NCI-H187 treated with DMSO at 0.1 percent for 48 hours (cell line): ENCODE measurements at regions not wholly inside any gene's neighbourhood (a gene's known extent, or its start where the extent isn't known, plus 50 kb on each side); places are given as distances from the start of the nearest gene placed in this dataset.
"Not testable (repeated sequence)": the region's sequence is repeated elsewhere in the genome, so short reads cannot be mapped to it uniquely, and the experiment has no call there.

Experiments
- DNase-seq: peaks from one replicate; lab custom pipeline; 2025; lab: John Stamatoyannopoulos, UW

- DNase-seq: no peak
These were observed 74.6 kb downstream of the FEM1C start for GRCh38 chr5:115469904-115470516.

GRCh38 chr5:115467628-115468027, 76.9 kb downstream of the FEM1C start:
- no peak for DNase-seq

GRCh38 chr5:115465431-115465830, 79.1 kb downstream of the FEM1C start:
- no peak for DNase-seq

GRCh38 chr5:115463983-115464382, 80.6 kb downstream of the FEM1C start:
- DNase-seq: no peak

- no peak for DNase-seq
These were observed 82.9 kb downstream of the FEM1C start for GRCh38 chr5:115461506-115462290.

GRCh38 chr5:115461093-115461492, 83.5 kb downstream of the FEM1C start:
- no peak for DNase-seq

- DNase-seq: no peak
These were observed 84.1 kb downstream of the FEM1C start for GRCh38 chr5:115460472-115460871.

- DNase-seq: no peak
These were observed 84.7 kb downstream of the FEM1C start for GRCh38 chr5:115459855-115460341.

- DNase-seq: no peak
These were observed 86.2 kb downstream of the FEM1C start for GRCh38 chr5:115458416-115458815.

GRCh38 chr5:115458003-115458409, 86.6 kb downstream of the FEM1C start:
- DNase-seq: peak; percentile 65

GRCh38 chr5:115457571-115457970, 87.0 kb downstream of the FEM1C start:
- no peak for DNase-seq

- DNase-seq: no peak
These were observed 88.0 kb downstream of the FEM1C start for GRCh38 chr5:115456539-115457040.

GRCh38 chr5:115456056-115456455, 88.5 kb downstream of the FEM1C start:
- DNase-seq: no peak

- no peak for DNase-seq
These were observed 89.3 kb downstream of the FEM1C start for GRCh38 chr5:115455301-115455707.

GRCh38 chr5:115453391-115454095, 91.0 kb downstream of the FEM1C start:
- DNase-seq: no peak

GRCh38 chr5:115452536-115453235, 91.9 kb downstream of the FEM1C start:
- DNase-seq: no peak

GRCh38 chr5:115452083-115452482, 92.5 kb downstream of the FEM1C start:
- no peak for DNase-seq

GRCh38 chr5:115450741-115451140, 93.8 kb downstream of the FEM1C start:
- DNase-seq: no peak

- DNase-seq: not testable (repeated sequence)
These were observed 95.9 kb downstream of the FEM1C start for GRCh38 chr5:115448630-115449029.

- no peak for DNase-seq
These were observed 103.7 kb downstream of the FEM1C start for GRCh38 chr5:115440782-115441451.

- DNase-seq: no peak
These were observed 104.9 kb downstream of the FEM1C start for GRCh38 chr5:115439639-115440038.
